B cell (primary cell): ENCODE measurements at regions not wholly inside any gene's neighbourhood (a gene's known extent, or its start where the extent isn't known, plus 50 kb on each side); places are given as distances from the start of the nearest gene placed in this dataset.

Experiments
- EZH2 ChIP-seq: IDR thresholded peaks from 2 replicates; pipeline ENCODE4 v1.6.1; 2012; ENCODE audit warnings: borderline replicate concordance, low read depth, mild to moderate bottlenecking, moderate library complexity, low read length; ENCODE audit not compliant: insufficient read depth, poor library complexity, severe bottlenecking
- TF ChIP-seq, protein P1 (sequence below): fragments of 200-600 bp; IDR thresholded peaks from one replicate; pipeline ENCODE4 v1.8.0; 2022; ENCODE audit warnings: antibody characterized with exemption, mild to moderate bottlenecking

DNA sequence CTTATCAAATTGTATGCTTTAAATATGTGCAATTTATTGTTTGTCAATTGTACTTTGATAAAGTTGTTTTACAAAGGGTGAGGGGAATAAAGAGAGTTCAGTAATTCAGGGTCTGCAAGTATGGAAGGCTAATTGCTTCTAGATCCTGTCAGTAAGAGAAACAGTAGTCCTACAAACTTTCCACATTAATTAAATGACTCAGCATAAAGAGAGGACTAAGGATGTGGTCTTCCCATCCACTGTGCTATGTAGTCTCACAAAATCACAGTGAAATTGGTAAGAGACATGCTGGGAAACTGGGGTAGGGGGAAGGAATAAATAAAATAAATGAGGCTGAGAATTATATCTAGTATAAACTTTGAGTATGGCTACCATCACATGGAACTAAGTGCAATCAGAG, 130.2 kb upstream of the PKP2 start:
- TF ChIP-seq, protein P1, sequence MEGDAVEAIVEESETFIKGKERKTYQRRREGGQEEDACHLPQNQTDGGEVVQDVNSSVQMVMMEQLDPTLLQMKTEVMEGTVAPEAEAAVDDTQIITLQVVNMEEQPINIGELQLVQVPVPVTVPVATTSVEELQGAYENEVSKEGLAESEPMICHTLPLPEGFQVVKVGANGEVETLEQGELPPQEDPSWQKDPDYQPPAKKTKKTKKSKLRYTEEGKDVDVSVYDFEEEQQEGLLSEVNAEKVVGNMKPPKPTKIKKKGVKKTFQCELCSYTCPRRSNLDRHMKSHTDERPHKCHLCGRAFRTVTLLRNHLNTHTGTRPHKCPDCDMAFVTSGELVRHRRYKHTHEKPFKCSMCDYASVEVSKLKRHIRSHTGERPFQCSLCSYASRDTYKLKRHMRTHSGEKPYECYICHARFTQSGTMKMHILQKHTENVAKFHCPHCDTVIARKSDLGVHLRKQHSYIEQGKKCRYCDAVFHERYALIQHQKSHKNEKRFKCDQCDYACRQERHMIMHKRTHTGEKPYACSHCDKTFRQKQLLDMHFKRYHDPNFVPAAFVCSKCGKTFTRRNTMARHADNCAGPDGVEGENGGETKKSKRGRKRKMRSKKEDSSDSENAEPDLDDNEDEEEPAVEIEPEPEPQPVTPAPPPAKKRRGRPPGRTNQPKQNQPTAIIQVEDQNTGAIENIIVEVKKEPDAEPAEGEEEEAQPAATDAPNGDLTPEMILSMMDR: no peak
- TF ChIP-seq EZH2: no peak
